NOMO-1 treated with DMSO at 0.1 percent for 48 hours (cell line): ENCODE measurements at regions not wholly inside any gene's neighbourhood (a gene's known extent, or its start where the extent isn't known, plus 50 kb on each side); places are given as distances from the start of the nearest gene placed in this dataset.
"Not testable (repeated sequence)": the region's sequence is repeated elsewhere in the genome, so short reads cannot be mapped to it uniquely, and the experiment has no call there.

Experiments
- DNase-seq: peaks from one replicate; lab custom pipeline; 2025; ENCODE audit not compliant: unreplicated experiment; lab: John Stamatoyannopoulos, UW

DNA sequence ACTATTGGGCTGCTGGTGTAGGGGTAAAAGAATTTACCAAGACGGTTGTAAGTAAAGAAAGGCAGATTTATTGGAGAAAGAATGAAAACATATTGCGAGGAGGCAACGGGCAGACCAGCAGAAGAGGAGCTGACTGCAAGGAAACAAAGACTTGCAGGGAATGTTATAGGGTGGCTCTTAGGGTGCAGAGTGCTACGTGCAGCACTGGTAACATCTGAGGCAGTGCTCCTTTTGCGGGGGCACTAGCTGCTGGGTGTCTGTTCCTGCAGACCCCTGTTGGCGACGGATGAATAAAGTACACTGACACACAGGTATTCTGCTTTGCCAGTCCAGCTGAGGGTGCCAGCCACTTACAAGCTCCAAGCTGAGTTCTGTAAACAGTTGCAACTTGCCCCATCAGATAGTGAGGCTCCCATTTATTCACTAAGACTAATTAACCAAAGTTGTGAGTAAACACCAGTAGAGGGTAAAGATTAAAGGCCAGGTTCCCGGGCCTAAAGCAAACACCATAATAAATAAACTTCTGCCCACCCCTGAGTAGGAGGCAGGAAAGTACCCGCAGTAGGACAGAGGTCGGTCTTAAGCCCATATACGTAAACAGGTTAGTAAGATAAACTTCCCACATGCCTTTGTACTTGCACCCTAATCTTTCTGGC is 140.2 kb upstream of the KCNK1 start:
- DNase-seq = no peak

DNA sequence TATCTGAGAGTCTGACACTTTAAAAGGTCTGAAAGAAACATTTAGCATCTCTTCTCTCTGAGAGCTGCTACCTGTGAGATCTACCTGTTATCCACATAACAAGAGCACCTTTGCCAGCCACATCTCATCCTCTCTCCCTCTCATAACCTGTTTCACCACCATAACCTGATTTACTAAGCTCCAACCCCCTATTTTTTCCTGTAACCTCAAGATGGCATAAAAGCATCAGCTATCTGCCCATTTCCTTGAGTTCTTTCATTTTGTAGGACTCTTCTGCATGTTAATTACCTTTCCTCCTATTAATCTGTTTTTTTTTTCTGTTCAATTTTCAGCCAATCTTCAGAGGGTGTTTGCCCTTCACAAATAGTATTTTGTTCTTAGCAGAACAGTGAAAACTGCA is 136.5 kb upstream of the KCNK1 start:
- DNase-seq = no peak

DNA sequence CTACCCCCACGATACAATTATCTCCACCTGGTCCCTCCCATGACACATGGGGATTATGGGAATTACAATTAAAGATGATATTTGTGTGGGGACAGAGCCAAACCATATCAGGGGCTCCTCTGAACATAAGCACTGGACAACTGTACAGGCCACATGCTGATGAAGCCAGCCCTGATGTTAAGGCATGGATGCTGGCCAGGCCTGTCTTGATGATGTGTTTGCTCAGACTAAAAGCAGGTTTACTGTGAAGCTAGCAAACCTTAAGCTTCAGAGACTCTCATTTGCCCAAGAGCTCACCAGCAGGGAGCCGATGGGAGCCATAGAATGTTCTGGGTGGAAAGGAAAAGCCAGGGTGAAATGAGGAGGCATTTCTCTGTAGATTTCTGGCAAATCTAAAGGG is 135.3 kb upstream of the KCNK1 start:
- DNase-seq = no peak

DNA sequence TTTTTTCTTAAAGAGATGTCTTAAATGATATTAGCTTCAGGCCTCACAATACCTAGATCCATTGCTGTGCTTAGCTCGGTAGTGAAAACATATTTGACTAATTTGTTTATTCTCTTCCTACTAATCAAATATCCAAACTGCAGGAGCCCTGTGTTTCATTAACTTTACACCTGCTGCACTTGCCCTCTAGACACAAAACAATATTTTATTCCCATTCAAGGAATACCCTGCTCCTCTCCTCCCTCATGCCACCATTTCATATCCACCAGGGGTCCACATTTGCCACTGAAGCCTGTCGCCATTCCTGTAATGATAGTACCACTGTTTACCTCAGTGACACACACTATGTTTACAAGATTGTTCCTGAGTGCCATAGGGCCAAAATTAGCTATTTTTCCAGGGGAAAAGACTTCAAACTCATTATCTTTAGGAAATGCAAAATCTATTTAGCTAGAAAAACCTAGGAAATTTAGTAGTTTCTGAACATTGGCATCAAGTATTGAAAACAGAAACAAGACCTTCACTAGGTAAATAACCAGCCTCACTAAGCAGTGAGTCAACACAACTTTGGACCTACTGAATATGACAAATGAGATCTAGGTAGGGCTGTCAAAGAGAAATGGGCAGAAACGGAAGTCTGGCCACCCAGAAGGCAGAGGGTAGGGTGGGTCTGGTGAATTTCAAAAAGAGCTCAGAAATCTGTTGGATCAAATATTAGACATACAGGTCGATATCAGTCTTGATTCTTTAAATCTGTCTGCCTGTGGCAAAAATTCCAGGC is 134.6 kb upstream of the KCNK1 start:
- DNase-seq = no peak

DNA sequence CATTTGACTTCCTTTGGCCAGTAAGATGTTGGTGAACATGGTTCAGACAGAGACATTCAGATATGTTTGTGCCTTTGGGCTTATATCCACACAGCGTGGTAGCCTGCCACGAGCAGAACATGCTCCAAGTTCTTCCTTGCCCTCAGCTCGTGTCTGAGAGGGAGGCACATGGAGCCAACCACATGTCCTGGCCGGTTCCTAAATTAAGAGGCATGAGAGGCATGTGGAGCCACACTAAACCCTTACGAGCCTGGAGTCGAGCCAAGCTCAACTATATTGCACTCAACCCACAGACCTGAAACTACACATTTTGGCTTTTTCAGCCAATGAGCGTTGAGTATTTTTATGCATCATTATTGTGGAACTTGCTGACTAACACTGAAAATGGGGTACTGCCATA is 133.7 kb upstream of the KCNK1 start:
- DNase-seq = no peak

GRCh38 chr1:233482388-233482787 is 131.5 kb upstream of the KCNK1 start:
- no peak for DNase-seq

DNA sequence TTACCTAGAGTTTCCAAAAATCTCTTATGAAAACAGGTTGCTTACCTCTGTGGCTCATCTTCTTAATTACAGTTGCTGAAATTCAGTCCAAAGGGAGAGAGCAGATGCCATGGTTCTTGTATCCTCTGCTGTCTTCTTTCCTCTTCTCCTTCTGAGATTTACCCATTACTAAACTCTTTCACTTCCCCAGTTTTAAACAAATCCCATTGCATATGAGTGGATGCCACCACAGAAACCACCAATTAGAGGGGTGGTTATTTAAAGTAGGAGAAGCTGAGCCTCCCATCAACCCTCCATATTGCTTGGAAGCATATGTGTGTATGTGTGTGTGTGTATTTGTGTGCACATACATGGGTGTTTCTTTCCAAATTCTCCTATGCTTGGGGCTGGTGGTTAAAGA is 128.5 kb upstream of the KCNK1 start:
- DNase-seq = no peak

GRCh38 chr1:233485809-233486398 is 128.0 kb upstream of the KCNK1 start:
- no peak for DNase-seq

DNA sequence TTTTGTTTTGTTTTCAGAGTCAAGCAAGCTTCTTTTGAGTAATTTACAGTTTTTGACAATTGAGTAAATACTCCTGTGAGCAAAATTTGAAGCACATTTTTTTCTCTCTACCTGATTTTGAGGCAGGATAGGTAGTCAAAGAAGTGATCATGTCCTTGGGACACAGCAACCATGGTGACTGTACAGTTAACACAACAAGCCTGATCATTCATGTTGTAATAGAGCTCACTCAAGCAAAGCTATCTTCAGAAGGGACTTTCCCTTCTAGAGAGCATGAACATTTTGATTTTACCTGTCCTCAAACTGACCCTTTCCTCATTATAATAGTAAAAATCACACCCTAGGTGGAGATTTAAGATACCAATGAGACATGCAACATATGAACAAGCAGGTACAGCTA is 126.5 kb upstream of the KCNK1 start:
- no peak for DNase-seq

DNA sequence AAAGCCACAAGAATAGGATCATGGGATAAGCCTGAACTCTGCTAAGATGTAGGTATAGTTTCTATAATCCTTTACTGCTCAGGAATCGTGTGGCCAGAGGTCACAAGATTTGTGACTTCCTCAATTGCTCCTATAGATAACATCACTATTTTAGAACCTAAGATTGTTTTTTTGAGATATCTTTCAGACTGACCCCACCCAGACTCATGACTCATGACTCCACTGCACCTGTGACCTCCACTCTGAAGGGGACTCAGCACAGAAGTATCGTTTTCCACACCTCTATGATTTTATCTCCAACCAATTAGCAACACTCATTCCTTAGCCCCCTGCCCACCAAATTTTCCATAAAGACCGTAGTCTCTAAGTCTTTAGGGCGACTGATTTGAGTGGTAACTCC is 124.5 kb upstream of the KCNK1 start:
- no peak for DNase-seq

GRCh38 chr1:233490488-233490887 is 123.4 kb upstream of the KCNK1 start:
- no peak for DNase-seq

DNA sequence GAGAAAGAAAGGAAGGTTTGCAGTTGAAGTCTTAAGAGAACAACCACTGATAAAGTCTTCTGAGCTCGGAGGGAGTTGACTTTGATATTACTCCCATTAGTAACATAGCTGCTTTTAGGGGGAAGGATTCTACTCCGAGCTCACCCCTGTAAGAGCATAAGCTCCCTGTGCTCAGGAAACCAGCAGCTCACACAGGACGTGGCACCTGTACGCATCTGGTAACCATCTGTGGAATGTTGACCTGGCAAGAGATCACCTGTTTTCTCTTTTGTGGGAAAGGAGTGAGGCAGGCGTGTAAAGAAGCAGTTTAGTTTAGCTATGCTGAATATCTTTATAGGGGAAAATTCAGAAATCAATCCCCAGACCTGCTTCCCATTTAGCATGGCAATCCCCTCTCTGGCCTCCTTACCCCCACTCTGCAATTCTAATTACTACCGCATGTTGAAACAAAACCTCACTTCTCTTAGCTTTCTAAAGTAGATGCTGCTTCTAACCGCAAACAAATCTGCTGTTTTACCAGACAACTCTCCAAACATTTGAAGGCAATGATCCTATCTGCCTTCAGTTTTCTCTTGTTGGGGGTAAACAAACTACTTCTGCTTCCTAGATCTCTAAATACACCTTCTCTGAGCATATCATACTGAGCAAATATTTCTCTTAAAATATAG is 121.8 kb upstream of the KCNK1 start:
- no peak for DNase-seq

DNA sequence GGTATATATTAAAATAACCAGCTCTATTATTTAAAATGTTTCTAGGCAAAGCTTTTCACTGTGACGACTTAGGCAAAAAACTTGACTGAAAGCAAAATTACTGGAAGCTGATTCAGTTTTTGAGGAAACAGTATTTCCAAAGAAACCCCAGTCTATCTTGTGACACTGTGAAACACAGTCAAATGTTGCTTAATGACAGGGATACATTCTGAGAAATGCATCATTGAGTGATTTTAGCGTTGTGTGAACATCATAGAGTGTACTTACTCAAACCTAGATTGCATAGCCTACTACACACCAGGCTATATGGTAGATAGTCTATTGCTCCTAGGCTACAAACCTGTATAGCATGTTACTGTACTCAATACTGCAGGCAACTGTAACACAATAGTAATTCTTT is 116.9 kb upstream of the KCNK1 start:
- no peak for DNase-seq

DNA sequence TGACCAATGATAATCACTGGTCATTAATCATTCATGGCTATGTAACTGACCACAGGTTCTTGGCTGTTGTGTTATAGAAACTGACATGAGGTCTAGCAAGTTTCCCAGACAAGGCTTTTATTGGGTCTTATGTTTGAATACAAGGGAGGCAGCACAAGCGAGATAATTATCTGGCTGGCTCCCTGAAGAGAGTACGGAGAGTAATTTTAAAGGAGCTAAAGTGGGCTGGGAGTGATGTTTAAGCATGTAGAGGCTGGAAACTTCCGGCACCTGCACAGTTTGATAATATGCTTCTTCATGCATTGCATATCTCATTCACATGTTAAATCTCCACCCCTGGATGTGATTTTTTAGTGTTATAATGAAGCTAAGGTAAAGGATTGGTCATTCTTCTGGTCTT is 116.2 kb upstream of the KCNK1 start:
- no peak for DNase-seq

DNA sequence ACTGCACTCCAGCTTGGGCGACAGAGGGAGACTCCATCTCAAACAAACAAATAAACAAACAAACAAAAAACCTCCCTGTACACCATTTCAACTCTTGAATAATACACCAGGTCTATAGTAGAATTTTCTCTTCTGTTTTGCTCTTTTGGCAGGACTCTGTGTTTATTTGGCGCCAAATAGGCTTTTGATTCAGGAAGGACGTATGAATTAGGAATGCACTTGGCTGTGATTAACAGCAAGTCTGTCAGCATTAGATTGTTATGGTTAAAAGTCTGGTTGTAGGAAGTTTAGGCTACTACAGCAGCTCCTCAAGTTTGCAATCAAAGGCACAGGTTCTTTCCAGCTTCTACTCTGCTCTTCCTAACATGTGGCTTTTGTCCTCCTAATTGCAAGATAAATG is 113.8 kb upstream of the KCNK1 start:
- DNase-seq = no peak

- no peak for DNase-seq
Measured at GRCh38 chr1:233503366-233503954, 110.4 kb upstream of the KCNK1 start.

- no peak for DNase-seq
Measured at GRCh38 chr1:233505130-233505529, 108.8 kb upstream of the KCNK1 start.

GRCh38 chr1:233505889-233506288 is 108.0 kb upstream of the KCNK1 start:
- not testable (repeated sequence) for DNase-seq

DNA sequence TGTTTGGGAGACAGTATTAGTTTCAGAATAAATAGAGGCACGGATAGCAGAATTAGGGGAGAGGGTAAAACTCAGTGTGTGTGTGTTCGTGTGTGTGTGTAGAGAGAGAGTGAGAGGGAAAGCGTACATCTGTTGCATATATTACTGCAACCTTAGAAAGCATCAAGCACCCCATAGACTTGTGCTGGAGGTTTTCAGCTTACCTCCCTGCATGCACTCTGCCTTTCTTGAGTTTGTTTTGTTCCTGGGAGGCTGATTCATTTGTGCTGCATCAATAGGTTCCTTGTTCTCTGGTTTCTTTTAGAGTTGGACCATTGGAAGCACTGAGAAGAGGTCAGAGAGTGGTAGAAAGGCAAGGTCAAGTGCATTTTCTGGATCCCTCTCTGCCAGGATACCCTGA is 104.4 kb upstream of the KCNK1 start:
- no peak for DNase-seq

DNA sequence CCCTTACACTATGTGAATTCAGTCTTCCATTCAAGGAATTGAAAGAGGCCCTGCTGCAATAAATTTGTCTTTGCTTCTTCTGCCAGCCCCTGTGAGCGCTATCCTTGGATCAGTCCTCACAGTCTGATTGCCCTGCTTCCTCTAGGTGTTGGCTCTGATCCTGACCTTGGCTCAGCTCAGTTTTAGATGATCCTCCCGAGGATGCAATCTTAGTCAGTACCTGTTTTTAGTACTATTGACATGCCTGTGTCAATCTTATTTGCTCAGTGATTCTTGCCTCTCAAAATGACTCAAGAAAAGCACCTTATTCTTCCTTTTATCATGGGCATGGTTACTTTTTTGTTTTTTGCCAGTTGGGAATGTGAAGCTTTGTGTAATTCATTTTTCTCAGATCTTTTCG is 101.4 kb upstream of the KCNK1 start:
- no peak for DNase-seq

- peak; percentile 69 for DNase-seq
Measured at GRCh38 chr1:233513431-233513830, 100.5 kb upstream of the KCNK1 start.
